ENCODE measurements at regions not wholly inside any gene's neighbourhood (a gene's known extent, or its start where the extent isn't known, plus 50 kb on each side); places are given as distances from the start of the nearest gene placed in this dataset.

DNA sequence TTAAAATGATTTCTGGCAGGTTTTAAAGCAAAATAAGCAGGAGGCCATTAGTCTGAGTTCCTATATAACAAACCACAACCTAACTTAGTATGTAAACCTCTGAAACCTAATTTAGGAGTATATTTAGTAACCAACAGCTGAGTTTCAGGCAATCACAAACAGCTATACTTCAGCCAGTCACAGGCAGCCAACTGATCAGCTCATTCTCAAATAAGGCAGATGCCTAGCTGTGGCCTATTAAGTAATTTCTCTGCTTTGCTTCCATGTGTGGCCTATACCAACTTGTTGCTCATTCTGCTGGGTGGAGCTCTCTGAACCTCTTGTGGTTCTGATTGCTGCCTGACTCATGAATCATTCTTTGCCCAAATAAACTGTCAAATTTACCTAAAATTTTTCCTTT, 408.9 kb upstream of the FBXO33 start:
- TF ChIP-seq CTCF (IDR thresholded peaks at IDR 0.05; ENCODE audit: control extremely low read depth, extremely low read depth, low read depth, missing control alignments), result no peak
- CTCF ChIA-PET, result interaction anchor here (1.5 to 1.8 kb wide), 2 partner anchors 9 to 10 kb away, joined by 4 to 6 read pairs; no protein-coding TSS in a partner anchor
- no peak for DNase-seq (ENCODE audit: extremely low spot score)
- POLR2A ChIA-PET, result no interaction called here

- TF ChIP-seq CTCF (IDR thresholded peaks at IDR 0.05; ENCODE audit: control extremely low read depth, extremely low read depth, low read depth, missing control alignments), result no peak
- ChIA-PET POLR2A (no interaction called here), CTCF (no interaction called here)
Observed at GRCh38 chr14:39827901-39828655, 395.8 kb upstream of the FBXO33 start.

GRCh38 chr14:39812532-39813320, 380.5 kb upstream of the FBXO33 start:
- DNase-seq (ENCODE audit: extremely low spot score), result no peak
- ChIA-PET CTCF (interaction anchor here (1.3 kb wide), 1 partner anchor 19 kb away, joined by 3 read pairs; no protein-coding TSS in a partner anchor), POLR2A (no interaction called here)
- TF ChIP-seq CTCF (IDR thresholded peaks at IDR 0.05; ENCODE audit: control extremely low read depth, extremely low read depth, low read depth, missing control alignments), result no peak

More at GRCh38 chr14:39827901-39828655, 395.8 kb upstream of the FBXO33 start:
- DNase-seq (ENCODE audit: extremely low spot score), result peak; percentile 48

GRCh38 chr14:39807271-39807670, 375.0 kb upstream of the FBXO33 start:
- POLR2A ChIA-PET, result no interaction called here
- DNase-seq (ENCODE audit: extremely low spot score), result no peak
- no peak for TF ChIP-seq CTCF (IDR thresholded peaks at IDR 0.05; ENCODE audit: control extremely low read depth, extremely low read depth, low read depth, missing control alignments)
- CTCF ChIA-PET, result interaction anchor here (1.2 to 2.3 kb wide), 2 partner anchors 25 to 30 kb away, joined by 3 to 6 read pairs; no protein-coding TSS in a partner anchor

DNA sequence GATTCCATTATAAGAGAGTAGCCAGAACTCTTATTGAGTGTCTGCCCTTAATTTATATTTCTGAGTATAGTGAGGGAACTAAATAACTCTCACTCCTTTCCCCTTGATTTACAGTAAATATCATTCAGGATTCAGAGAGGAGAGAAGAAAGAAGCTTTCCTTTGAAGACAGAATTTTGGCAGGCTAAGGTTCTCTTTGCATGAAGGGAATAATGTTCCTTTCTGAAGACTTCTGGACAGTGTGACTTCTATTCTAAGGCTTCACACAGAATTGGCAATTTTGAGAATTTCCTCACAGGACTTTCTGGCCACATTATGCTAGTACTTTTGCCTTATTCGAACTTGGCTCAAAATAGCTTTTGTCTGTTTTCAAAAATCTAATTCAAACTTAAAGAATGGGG, 352.2 kb upstream of the FBXO33 start:
- TF ChIP-seq CTCF (IDR thresholded peaks at IDR 0.05; ENCODE audit: control extremely low read depth, extremely low read depth, low read depth, missing control alignments), result no peak
- no peak for DNase-seq (ENCODE audit: extremely low spot score)
- ChIA-PET POLR2A (no interaction called here), CTCF (no interaction called here)

- ChIA-PET POLR2A (no interaction called here), CTCF (no interaction called here)
- no peak for TF ChIP-seq CTCF (IDR thresholded peaks at IDR 0.05; ENCODE audit: control extremely low read depth, extremely low read depth, low read depth, missing control alignments)
- DNase-seq (ENCODE audit: extremely low spot score), result no peak
Observed at GRCh38 chr14:39781466-39781865, 349.2 kb upstream of the FBXO33 start.
